NCI-H2171 (cell line): ENCODE measurements at regions not wholly inside any gene's neighbourhood (a gene's known extent, or its start where the extent isn't known, plus 50 kb on each side); places are given as distances from the start of the nearest gene placed in this dataset.

Experiments used
- DNase-seq: peaks from one replicate; lab custom pipeline; 2025; lab: John Stamatoyannopoulos, UW

GRCh38 chr11:101401245-101401644 is 182.6 kb downstream of the TRPC6 start:
- DNase-seq = no peak

- DNase-seq = no peak
Observed at GRCh38 chr11:101397979-101398378, 185.8 kb downstream of the TRPC6 start.

GRCh38 chr11:101390539-101390938 is 193.3 kb downstream of the TRPC6 start:
- DNase-seq = no peak

DNA sequence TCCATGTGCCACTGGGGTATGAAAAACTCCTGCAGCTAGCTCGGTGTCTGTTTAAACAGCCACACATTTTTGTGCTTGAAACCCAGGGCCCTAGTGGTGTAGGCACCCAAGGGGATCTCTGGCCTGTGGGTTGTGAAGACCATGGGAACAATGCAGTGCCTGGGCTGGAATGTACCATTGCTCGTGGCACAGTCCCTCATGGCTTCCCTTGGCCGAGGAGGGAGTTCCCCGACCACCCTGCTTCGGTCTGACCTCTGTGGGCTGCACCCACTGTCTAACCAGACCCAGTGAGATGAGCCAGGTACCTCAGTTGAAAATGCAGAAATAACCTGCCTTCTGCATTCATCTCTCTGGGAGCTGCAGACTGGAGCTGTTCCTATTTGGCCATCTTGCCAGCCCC is 214.0 kb downstream of the TRPC6 start:
- no peak for DNase-seq

DNA sequence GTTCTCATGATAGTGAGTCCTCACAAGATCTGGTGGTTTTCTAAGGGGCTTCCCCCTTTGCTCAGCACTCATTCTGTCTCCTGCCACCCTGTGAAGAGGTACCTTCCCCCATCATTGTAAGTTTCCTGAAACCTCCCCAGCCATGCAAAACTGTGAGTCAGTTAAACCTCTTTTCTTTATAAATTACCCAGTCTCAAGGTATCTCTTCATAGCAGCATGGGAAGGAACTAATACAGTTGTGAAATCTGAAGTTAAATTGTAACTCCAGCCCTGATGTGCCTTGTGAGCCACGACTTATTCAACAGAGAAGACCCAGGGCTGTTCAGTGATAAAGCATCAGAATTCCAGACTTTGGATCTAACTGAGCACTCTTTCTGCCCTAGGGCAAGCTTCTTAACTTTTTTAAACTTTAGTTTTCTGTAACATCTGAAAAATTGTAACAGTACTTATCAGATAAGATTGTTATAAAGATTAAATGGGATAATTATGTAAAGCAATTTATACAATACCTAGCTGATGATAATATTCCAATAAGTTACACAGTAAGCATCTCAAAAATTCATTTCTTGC is 220.0 kb downstream of the TRPC6 start:
- DNase-seq = no peak

- no peak for DNase-seq
Observed at GRCh38 chr11:101362643-101363042, 221.2 kb downstream of the TRPC6 start.

GRCh38 chr11:101357771-101358170 is 226.0 kb downstream of the TRPC6 start:
- no peak for DNase-seq

DNA sequence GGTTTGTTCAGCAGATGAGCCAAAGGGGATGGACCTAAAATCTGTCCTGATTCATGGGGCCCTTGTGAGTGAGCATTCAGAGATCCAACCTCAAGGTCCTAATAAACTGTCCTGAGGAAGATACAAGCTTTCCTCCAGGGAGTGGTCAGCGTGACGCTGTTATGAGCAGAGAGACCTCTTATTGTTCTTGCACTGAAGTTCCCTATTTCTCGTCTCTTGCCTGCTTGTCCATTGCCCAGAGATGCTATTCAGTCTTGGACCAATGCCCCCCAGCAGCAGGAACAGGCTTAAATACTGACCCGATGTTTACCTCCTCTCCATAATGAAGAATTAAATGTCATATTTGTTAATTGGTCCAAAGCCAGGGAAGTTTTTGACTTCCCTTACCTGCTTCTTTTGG is 225.2 kb upstream of the PGR start:
- DNase-seq = no peak

- DNase-seq = no peak
Observed at GRCh38 chr11:101348786-101349185, 219.2 kb upstream of the PGR start.

DNA sequence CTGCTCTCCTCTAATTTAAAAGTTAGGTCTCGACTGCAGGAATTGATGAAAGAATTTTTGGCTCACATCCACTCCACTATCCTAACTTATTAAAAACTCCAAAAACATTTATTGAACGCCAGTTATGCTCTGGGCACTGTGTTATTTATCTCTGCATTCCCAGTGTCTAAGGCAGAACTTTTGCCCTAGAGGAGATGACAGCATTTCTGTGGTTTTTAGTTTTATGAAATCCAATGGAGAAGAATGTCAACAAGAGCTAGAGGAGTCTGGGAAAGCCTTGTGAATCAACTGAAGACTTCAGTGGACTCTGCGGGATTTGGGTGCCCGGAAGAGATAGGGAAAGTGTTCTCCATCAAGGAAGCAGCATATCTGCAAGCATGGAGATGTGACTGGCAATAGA is 217.0 kb upstream of the PGR start:
- DNase-seq = no peak

GRCh38 chr11:101345891-101346290 is 216.3 kb upstream of the PGR start:
- DNase-seq = no peak

DNA sequence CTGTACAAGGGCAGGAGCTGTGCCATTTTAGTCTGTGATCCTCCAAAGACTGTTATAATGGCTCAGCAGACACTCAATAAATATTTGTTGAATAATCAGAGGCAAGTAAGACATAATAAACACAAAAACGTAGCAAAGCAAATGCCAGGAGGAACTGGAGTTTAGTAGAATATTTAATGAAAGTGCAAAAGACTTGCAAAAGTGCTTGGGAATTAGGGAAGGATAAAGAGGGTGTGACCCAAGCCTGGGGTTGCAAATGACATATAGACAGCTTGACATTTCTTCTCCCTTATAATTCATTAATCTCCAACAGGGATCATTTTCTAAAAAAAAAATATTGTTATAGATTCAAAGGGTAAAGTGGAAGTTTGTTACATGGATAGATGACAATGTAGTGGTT is 212.7 kb upstream of the PGR start:
- no peak for DNase-seq

GRCh38 chr11:101341578-101341977 is 212.0 kb upstream of the PGR start:
- DNase-seq = no peak

GRCh38 chr11:101336858-101337257 is 207.2 kb upstream of the PGR start:
- DNase-seq = peak; percentile 28

DNA sequence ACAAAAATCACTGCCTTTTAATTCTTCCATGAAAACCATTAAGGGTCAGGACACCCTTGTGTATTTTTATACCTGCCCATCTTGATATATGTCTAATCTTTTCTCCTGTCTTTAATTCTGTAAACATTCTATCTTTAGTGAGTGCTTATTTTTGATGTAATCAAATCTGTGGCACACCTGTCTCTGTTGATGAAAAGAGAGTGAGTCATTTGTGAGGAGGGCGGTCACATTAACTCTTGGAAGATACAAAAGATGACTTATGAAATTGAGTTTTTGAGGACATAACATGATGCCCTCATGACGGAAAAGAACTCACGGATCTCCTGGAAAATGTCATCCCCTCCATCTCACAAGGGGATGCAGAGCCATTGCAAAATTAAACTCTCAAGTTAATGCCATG is 206.5 kb upstream of the PGR start:
- no peak for DNase-seq

- DNase-seq = no peak
Observed at GRCh38 chr11:101334581-101334980, 205.0 kb upstream of the PGR start.

DNA sequence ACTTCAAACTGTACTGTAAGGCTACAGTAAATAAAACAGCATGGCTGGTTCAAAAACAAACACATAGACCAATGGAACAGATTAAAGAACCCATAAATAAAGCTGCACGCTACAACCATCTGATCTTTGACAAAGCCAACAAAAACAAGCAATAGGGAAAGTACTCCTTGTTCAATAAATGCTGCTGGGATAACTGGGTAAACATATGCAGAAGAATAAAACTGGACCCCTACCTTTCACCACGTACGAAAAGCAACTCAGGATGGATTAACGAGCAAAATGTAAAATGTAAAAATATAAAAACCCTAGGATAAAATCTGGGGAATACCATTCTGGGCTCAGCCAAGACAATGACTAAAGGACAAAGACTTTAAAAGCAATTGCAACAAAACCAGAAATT is 201.8 kb upstream of the PGR start:
- DNase-seq = no peak

DNA sequence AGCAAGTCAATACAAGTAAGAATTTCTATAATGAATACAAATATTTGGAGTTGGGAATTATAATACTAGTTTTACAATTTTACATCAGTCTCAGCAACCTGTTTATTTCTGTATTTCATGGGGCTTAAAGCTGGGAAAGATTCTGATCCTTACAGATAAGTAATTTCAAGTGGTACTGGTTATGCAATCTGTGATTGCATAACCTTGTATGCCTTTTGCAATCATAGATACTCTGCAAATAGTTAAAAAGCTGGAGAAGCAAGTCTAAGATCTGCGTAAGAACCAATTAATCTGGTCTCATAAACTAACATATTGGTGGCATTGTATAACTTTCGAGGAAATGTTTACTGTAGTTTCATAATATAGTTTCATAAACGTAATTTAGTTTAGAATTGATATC is 198.3 kb upstream of the PGR start:
- DNase-seq = no peak

DNA sequence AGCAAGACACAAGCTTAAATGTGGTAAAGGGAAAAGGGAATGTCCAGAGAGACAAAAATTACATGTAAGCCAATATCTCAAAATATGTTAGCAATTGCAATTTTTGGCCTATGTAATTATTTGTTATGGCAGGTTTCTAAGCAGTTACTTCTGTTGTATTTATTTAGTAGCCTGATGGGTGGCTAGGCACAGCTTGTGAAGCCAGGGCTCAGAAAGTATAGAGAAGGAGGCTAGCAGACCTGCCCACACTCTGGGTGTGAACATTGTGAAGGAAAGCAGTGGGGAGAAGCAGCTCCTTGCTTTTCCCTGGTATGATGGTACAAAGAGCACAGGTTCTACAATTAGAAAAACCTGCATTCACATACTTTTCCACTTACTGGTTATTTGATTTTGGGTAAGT is 196.5 kb upstream of the PGR start:
- DNase-seq = no peak

DNA sequence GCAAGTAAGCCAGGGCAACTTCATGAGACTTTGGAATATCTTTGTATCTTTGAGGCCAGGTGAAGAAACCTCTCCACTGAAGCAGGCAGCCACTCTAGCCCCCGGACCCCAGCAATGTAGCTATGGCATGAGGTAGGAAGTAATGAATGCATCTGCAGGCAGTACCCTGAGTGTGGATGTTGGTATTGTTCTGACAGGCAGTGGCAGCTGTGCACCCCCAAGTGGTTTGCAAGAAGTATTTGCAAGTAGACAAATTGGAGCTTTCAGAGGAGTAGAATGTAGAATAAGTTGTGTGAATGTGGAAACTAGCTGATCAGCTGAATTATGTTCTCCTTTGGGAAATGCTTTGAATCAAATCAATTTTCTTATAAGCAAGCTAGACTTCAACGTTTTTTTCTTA is 194.4 kb upstream of the PGR start:
- no peak for DNase-seq

DNA sequence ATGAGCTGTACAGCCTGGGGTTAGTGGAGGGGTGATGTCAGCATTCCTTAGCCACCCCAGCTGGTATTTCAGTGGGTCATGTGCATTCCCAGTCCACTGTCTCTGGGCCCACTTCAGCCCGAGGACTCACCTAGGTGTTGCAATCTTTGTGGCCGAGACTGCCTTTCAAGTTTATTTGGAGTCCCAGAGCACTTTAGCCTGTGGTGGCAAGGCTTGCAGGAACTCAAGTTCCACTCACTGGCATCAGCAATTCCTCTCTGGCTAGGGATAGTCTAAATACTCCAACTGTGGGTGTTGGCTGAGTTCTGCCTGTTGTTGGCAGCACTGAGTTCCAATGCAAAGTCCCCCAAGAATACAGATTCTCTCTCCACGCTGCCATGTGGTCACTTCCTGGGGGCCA is 191.6 kb upstream of the PGR start:
- DNase-seq = no peak

DNA sequence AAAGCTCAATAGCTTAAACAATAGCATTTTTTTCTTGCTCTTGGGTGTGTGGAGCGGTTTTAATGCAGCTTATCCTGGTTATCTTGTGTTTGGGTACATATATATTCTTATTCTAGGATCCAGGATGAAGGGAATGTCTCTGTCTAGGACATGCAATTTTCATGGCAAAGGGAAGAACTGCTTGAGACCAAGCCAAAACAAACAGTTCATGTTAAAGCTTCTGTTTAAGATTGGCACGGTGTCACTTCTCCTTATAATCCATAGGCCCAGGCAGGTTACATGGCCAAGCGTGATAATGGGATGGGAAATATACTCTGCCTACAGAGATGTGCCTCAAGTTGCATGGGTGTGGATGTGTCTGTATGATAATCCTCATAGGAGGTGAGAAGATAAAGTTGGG is 177.1 kb upstream of the PGR start:
- no peak for DNase-seq

DNA sequence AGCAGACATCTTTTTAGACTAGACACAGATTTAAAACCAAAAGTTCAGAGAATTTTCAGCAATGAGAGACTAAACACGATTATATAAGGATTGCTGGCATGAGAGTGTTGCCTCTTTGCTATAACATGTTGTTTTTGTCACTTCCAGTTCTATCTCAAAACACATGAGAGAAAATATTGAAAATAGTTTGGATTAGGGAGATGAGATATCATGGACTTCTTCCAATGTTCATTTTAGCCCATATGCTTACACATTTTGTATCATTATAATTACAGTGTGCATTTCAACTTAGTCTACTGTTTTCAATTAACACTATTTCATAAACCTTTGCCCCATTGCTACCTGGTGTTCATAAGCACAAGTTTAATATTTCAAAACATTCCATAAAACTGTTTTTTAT is 175.9 kb upstream of the PGR start:
- DNase-seq = no peak

DNA sequence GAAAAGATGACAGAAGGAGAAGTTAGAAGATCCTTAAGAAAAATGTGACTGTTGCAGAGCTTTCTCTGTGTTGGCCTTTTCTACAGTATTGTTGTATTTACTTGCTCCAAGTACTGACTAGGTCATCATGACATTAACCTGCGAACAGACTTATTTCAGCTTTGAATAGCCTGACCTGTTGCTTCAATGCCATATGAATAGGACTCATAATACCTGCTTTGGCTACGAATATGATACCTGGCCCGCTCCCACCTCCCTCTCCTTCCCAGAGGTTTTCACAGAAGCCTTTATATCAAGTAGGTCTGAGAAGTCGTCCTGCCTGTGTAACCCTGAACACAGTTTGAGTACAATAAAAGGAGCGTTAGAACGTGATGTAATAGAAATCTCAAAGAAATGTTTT is 169.6 kb upstream of the PGR start:
- DNase-seq = no peak

DNA sequence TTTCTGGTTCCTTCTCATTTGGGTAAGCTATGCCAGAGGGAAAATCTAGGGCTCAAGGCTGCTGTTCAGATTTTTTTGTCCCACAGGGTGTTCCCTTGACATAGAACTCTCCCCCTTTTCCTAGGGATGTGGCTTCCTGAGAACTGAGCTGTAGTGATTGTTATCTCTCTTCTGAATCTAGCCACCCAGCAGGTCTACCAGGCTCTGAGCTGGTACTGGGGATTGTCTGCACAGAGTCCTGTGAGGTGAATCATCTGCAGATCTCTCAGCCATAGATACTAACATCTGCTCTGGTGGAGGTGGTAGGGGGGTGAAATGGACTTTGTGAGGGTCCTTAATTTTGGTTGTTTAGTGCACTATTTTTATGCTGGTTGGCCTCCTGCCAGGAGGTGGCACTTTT is 167.3 kb upstream of the PGR start:
- DNase-seq = no peak
